HL-60 (cell line): ENCODE measurements at regions not wholly inside any gene's neighbourhood (a gene's known extent, or its start where the extent isn't known, plus 50 kb on each side); places are given as distances from the start of the nearest gene placed in this dataset.

Source experiments
- DNase-seq, 2 experiments: peaks; one replicate each; pipeline ENCODE4 v3.0.0-alpha.2; 2010 to 2020; ENCODE audit warnings: low read depth in 1 of 2, low spot score in 1 of 2
- H3K27ac ChIP-seq: fragments of 250-450 bp; sonication (Bioruptor Pico); replicated peaks from 2 replicates; pipeline ENCODE4 v1.5.1; 2020; ENCODE audit warnings: mild to moderate bottlenecking, moderate library complexity
- H3K27me3 ChIP-seq: fragments of 250-450 bp; sonication (Bioruptor Pico); 2 replicates; pipeline ENCODE4 v1.5.1; 2021; ENCODE audit warnings: mild to moderate bottlenecking, moderate library complexity; ENCODE audit not compliant: insufficient read depth, poor library complexity, severe bottlenecking
- H3K4me3 ChIP-seq: replicated peaks from 2 replicates; pipeline ENCODE4 v1.5.1; 2011; ENCODE audit warnings: mild to moderate bottlenecking, control low read depth, low read length; ENCODE audit not compliant: insufficient read depth
- CTCF ChIP-seq: IDR thresholded peaks from one replicate; pipeline ENCODE4 v1.5.1; 2011; ENCODE audit warnings: low read length, control low read depth, inconsistent platforms; ENCODE audit not compliant: insufficient read depth
- GABPA ChIP-seq: IDR thresholded peaks from 2 replicates; pipeline ENCODE4 v1.6.1; 2012; ENCODE audit warnings: low read depth
- POLR2AphosphoS5 ChIP-seq: IDR thresholded peaks from 2 replicates; pipeline ENCODE4 v1.6.1; 2012; ENCODE audit warnings: low read depth
- REST ChIP-seq: IDR thresholded peaks from 2 replicates; pipeline ENCODE4 v1.6.1; 2012; ENCODE audit warnings: low read depth; ENCODE audit not compliant: insufficient replicate concordance
- SPI1 ChIP-seq: IDR thresholded peaks from 2 replicates; pipeline ENCODE4 v1.6.1; 2012; ENCODE audit warnings: low read depth, mild to moderate bottlenecking, borderline replicate concordance

DNA sequence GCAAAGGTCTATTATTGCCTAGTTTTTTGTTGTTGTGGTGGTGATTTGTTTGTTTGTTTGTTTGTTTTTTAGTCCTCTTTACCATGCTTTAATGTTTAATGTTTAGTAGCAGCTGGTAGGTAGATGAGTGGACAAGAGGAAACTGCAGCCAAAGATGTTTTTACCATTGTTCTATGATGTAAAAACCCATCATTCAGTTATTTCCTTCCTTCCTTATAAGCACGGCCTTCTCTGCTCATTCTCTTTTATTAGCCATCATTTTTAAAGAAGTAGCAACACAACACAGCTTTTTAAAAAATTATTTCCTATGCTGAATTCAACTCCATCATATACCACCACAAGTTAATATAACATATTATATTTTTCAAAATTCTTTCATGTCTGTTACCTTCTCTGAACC, 58.5 kb upstream of the BOC start:
- TF ChIP-seq SPI1 (no peak), POLR2AphosphoS5 (no peak), GABPA (no peak), REST (no peak), CTCF (no peak)
- no peak for DNase-seq
- Histone ChIP-seq H3K4me3 (no peak overlapping the region), H3K27me3 (no peaks in the 10 kb centered on the region), H3K27ac (no peak overlapping the region)

GRCh38 chr3:113153499-113154107, 57.8 kb upstream of the BOC start:
- no peak for TF ChIP-seq GABPA
- no peak for TF ChIP-seq POLR2AphosphoS5
- no peak for TF ChIP-seq CTCF
- no peak for TF ChIP-seq SPI1
- H3K27ac ChIP-seq, result no peak overlapping the region
- H3K4me3 ChIP-seq, result no peak overlapping the region
- no peaks in the 10 kb centered on the region for H3K27me3 ChIP-seq
- DNase-seq, result no peak

GRCh38 chr3:113156816-113157333, 54.5 kb upstream of the BOC start:
- Histone ChIP-seq H3K27ac (no peak overlapping the region), H3K27me3 (no peaks in the 10 kb centered on the region), H3K4me3 (no peak overlapping the region)
- TF ChIP-seq SPI1, result no peak
- TF ChIP-seq REST, result no peak
- no peak for TF ChIP-seq CTCF
- TF ChIP-seq POLR2AphosphoS5, result no peak
- TF ChIP-seq GABPA, result no peak
- DNase-seq, result no peak
